ENCODE measurements at regions not wholly inside any gene's neighbourhood (a gene's known extent, or its start where the extent isn't known, plus 50 kb on each side); places are given as distances from the start of the nearest gene placed in this dataset.

GRCh38 chr6:71430018-71430417 is 141.4 kb downstream of the OGFRL1 start:
- DNase-seq (ENCODE audit: low read depth in 2 of 2): no peak

GRCh38 chr6:71433441-71433840 is 144.8 kb downstream of the OGFRL1 start:
- no peak for DNase-seq (ENCODE audit: low read depth in 2 of 2)

- DNase-seq (ENCODE audit: low read depth in 2 of 2): no peak
These were observed 155.6 kb downstream of the OGFRL1 start for GRCh38 chr6:71444222-71444621.

GRCh38 chr6:71446057-71446456 is 157.4 kb downstream of the OGFRL1 start:
- DNase-seq (ENCODE audit: low read depth in 2 of 2): no peak

GRCh38 chr6:71446470-71446869 is 157.9 kb downstream of the OGFRL1 start:
- no peak for DNase-seq (ENCODE audit: low read depth in 2 of 2)

GRCh38 chr6:71452697-71453370 is 164.2 kb downstream of the OGFRL1 start:
- DNase-seq (ENCODE audit: low read depth in 2 of 2): no peak

- no peak for DNase-seq (ENCODE audit: low read depth in 2 of 2)
These were observed 164.7 kb downstream of the OGFRL1 start for GRCh38 chr6:71453371-71453706.

- no peak for DNase-seq (ENCODE audit: low read depth in 2 of 2)
These were observed 165.4 kb downstream of the OGFRL1 start for GRCh38 chr6:71454056-71454455.

- no peak for DNase-seq (ENCODE audit: low read depth in 2 of 2)
These were observed 169.3 kb downstream of the OGFRL1 start for GRCh38 chr6:71457929-71458328.

GRCh38 chr6:71459162-71459561 is 170.6 kb downstream of the OGFRL1 start:
- no peak for DNase-seq (ENCODE audit: low read depth in 2 of 2)

GRCh38 chr6:71460933-71461332 is 172.3 kb downstream of the OGFRL1 start:
- no peak for DNase-seq (ENCODE audit: low read depth in 2 of 2)

GRCh38 chr6:71463061-71463460 is 174.4 kb downstream of the OGFRL1 start:
- DNase-seq (ENCODE audit: low read depth in 2 of 2): no peak

GRCh38 chr6:71465096-71465495 is 176.5 kb downstream of the OGFRL1 start:
- DNase-seq (ENCODE audit: low read depth in 2 of 2): no peak

GRCh38 chr6:71466362-71466761 is 177.8 kb downstream of the OGFRL1 start:
- DNase-seq (ENCODE audit: low read depth in 2 of 2): no peak

GRCh38 chr6:71468038-71468437 is 179.4 kb downstream of the OGFRL1 start:
- DNase-seq (ENCODE audit: low read depth in 2 of 2): no peak

- DNase-seq (ENCODE audit: low read depth in 2 of 2): peak; percentile 83 to 87
These were observed 180.5 kb downstream of the OGFRL1 start for GRCh38 chr6:71468841-71469700.

- DNase-seq (ENCODE audit: low read depth in 2 of 2): no peak
These were observed 183.1 kb downstream of the OGFRL1 start for GRCh38 chr6:71471718-71472117.

GRCh38 chr6:71473926-71474325 is 185.3 kb downstream of the OGFRL1 start:
- DNase-seq (ENCODE audit: low read depth in 2 of 2): peak in 1 of 2 experiments; percentile 36

- DNase-seq (ENCODE audit: low read depth in 2 of 2): no peak
These were observed 186.3 kb downstream of the OGFRL1 start for GRCh38 chr6:71474942-71475341.

- DNase-seq (ENCODE audit: low read depth in 2 of 2): no peak
These were observed 187.8 kb downstream of the OGFRL1 start for GRCh38 chr6:71476371-71476770.

GRCh38 chr6:71476872-71477271 is 188.3 kb downstream of the OGFRL1 start:
- no peak for DNase-seq (ENCODE audit: low read depth in 2 of 2)

- peak; percentile 91 to 93 for DNase-seq (ENCODE audit: low read depth in 2 of 2)
These were observed 190.4 kb downstream of the OGFRL1 start for GRCh38 chr6:71478834-71479541.

- no peak for DNase-seq (ENCODE audit: low read depth in 2 of 2)
These were observed 192.0 kb downstream of the OGFRL1 start for GRCh38 chr6:71480577-71480976.

All from fibroblast of skin of left quadriceps (primary cell).